ENCODE measurements at regions not wholly inside any gene's neighbourhood (a gene's known extent, or its start where the extent isn't known, plus 50 kb on each side); places are given as distances from the start of the nearest gene placed in this dataset.

DNA sequence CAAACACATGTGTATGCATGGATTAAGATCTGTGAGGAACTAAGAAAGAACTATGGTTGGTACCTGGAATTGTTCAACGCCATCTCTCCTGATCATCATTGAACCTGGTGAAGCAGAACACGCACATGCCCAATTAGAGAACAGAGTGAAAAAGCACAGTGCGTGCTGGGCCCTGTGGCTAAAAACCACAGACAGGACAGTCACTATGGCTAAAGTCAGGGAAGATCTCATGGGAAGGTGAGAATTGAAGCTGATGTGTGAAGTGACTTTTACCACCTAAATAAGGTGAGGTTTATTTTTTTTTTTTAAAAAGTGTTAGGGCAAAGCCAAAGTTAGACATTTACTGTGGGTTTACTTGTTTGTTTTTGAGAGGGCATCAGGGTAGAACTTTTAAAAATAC lies 215.0 kb downstream of the SLC38A4 start (continued):
- no peak for TF ChIP-seq CHD2 (IDR thresholded peaks at IDR 0.05; ENCODE audit: low read length)
- TF ChIP-seq TCF12 (IDR thresholded peaks at IDR 0.05; ENCODE audit: low read depth, low read length) = no peak
- no peak for TF ChIP-seq RXRA (IDR thresholded peaks at IDR 0.05; ENCODE audit: insufficient read depth, low read depth, low read length)
- no peak for TF ChIP-seq NRF1 (IDR thresholded peaks at IDR 0.05; ENCODE audit: low read depth, low read length)
